ENCODE measurements at regions not wholly inside any gene's neighbourhood (a gene's known extent, or its start where the extent isn't known, plus 50 kb on each side); places are given as distances from the start of the nearest gene placed in this dataset.

DNA sequence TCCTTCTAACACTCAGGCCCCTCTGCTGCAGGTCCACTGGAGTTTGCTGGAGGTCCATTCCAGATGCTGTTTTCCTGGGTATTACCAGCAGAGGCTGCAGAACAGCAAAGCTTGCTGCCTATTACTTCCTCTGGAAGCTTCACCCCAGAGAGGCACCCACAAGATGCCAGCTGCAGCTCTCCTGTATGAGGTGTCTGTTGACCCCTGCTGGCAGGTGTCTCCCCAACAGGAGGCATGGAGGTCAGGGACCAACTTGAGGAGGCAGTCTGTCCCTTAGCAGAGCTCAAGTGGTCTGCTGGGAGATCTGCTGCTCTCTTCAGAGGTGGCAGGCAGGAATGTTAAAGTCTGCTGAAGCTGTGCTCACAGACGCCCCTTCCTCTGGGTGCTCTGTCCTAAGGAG is 204.8 kb downstream of the FCRL5 start:
- TF ChIP-seq CTCF (conservative IDR thresholded peaks at IDR 0.05) (no peak), EZH2 (IDR thresholded peaks at IDR 0.05; ENCODE audit: low read depth) (no peak)

Measured in PC-9 (cell line).